ENCODE measurements at regions not wholly inside any gene's neighbourhood (a gene's known extent, or its start where the extent isn't known, plus 50 kb on each side); places are given as distances from the start of the nearest gene placed in this dataset.
"Not testable (repeated sequence)": the region's sequence is repeated elsewhere in the genome, so short reads cannot be mapped to it uniquely, and the experiment has no call there.

DNA sequence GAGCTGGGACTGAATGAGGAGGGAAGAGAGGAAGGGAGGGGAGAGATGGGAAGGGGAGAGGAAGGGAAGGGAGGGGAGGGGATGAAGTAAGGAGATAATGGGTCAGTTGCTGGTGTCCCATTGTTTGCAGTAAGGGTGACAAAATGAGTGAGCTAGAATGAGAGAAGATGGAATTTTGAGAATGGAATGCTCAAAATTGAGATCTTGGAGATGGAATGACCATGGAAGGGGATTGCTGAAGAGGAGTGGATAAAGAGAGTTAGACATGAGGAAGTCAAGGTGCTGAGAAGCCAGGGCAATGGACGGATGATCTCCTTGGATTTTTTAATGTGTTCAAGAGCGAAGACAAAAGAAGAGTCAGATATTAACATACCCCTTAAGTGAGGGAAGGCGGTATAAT is 80.5 kb upstream of the SSTR4 start:
- DNase-seq (ENCODE audit: low read depth) = no peak

DNA sequence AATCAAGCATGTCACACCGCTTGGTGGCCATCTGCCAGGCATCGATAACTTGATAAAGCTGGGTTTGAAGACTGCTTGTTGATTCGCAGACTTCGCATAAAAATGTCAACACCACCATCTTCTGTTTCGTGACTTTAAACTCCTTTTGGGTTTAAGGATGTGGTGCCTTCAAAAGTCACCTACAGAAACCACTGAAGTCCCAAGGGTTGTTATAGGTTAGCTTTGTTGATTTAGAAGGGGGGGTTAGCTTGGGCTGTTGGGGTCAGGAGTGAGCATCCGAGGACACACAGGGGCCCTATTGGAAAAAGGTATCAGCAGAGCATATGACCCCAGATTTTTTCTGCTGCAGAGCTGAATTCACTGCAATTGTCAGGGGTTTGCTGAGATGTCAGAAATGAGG is 76.7 kb upstream of the SSTR4 start:
- no peak for DNase-seq (ENCODE audit: low read depth)

DNA sequence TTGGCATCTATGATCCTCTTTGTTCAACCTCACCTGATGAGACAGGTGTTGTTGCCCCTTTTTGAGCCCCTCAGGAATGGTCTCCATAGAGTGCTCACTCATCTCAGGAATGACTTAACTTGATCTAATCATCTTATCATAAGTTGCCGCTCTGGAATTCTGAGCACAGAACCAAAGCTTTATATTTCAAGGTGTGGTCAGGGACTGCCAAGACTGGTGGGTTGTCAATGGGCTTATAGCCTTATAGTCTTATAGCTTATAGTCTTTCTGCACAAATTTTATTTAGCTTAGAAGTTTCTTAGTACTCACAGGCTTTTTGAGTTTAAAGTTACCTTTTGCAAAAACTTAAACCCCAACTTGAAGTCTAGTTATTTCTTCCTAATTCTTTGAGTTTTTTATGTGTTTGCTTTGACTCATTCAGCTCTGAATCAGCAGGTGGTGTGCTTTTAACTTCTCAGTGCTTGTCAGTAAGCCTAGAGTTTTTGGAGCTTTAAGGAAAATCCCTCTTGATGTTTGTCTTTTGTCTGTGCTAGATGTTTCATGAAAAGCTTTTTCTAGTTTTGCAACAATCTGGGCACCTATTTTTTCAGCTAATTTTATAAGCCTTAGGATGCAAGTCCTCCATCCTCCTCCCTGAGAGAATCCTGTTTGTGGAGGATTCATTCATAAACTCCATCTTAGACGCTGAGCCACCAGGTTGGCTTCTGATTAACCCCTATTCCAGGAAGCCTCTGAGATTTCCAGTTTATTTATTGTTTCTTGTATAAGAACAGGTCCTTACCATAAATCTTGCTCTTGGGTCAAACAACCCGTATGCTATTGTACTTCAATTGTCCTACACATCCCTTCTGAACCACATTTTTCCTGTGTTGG is 72.3 kb upstream of the SSTR4 start:
- no peak for DNase-seq (ENCODE audit: low read depth)

DNA sequence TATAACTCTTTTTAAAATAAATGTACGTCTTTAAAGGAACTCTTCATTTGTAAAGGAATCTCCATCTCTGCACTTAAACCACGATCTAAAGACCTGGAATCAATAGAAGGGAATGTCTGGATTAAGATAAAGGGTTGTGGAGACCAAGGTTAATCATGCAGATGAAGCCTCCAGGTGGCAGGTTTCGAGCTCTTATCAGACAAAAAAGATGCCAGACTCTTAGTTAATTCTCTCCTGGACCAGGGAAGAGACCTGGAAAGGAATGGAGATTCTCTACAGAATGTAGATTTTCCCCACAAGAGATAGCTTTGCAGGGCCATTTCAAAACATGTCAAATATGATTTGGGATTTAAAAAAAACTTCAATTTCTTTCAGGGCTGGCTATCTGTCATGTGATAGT is 71.5 kb upstream of the SSTR4 start:
- DNase-seq (ENCODE audit: low read depth) = no peak

DNA sequence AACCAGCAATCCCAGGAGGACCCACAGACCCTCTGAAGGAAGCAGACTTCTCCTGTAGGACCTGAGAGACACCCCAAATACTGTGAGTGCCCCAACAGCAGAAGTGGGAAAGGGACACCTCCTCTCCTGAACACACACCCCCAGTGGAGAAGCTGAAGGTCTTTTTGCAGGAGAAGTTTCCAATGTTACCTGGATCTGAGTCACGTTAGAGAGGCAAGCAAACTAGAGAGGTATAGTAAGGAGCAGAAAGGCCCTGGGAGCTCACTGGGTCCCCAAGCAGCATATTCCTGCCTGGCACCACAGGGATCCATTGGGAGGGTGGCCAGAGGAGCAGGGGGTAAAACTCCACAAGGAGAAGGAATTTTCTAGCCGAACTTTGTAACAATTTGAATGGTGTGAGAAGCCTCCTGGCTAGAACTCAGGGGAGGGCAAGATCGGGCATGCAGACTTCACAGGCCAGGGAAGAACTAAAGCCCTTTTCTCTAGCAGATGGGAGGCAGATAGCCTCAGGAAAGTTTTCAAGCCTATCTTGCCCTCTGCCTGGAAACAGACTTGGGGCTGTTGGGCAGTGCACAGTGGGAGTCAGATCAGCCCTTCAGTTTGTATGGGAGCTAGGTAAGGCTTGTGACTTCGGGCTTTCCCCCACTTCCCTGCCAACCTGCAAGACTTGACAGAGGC is 68.2 kb upstream of the SSTR4 start:
- no peak for DNase-seq (ENCODE audit: low read depth)

DNA sequence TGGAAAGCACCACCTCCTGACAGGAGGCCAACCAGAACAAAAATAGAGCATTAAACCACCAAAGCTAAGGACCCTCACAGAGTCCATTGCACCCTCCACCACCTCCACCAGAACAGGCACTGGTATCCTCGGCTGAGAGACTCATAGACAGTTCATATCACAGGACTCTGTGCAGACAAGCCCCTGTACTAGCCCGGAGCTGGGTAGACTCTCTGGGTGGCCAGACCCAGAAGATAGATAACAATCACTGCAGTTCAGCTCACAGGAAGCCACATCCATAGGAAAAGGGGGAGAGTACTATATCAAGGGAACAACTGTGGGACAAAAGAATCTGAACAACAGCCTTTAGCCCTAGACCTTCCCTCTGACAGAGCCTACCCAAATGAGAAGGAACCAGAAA is 67.4 kb upstream of the SSTR4 start:
- DNase-seq (ENCODE audit: low read depth) = not testable (repeated sequence)

DNA sequence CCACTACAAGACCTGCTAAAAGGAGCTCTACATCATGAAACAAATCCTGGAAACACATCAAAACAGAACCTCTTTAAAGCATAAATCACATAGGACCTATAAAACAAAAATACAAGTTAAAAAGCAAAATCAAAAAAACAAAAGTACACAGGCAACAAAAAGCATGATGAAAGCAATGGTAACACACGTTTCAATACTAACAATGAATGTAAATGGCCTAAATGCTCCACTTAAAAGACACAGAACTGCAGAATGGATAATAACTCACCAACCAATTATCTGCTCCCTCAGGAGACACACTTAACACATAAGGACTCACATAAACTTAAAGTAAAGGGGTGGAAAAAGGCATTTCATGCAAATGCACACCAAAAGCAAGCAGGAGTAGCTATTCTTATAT is 66.1 kb upstream of the SSTR4 start:
- not testable (repeated sequence) for DNase-seq (ENCODE audit: low read depth)

DNA sequence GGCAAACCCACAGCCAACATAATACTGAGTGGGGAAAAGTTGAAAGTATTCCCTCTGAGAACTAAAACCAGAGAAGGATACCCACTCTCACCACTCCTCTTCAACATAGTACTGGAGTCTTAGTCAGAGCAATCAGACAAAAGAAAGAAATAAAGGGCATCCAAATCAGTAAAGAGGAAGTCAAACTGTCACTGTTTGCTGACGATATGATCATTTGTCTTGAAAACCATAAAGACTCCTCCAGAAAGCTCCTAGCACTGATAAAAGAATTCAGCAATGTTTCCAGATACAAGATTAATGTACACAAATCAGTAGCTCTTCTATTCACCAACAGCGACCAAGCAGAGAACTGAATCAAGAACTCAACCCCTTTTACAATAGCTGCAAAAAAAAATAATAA is 64.0 kb upstream of the SSTR4 start:
- DNase-seq (ENCODE audit: low read depth) = not testable (repeated sequence)

DNA sequence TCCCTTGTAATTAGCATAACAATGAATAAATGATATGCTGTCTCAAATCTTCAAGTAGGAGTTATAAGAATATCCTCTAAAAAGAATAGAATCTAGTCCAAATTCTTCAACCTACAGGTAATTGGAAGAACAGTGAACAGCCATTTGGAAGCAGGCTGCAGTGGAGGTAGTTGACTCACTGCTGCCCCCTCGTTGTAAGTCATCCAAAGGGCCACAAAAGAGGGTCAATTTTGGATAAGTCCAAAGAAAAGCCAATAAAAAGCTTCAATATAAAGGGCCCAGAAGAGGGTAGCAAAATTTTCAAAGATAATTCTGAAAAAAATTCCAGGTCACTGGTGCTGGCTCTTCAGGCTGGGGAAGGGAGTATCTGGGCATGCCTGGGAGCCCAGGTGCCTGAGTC is 60.8 kb upstream of the SSTR4 start:
- DNase-seq (ENCODE audit: low read depth) = peak; percentile 20

DNA sequence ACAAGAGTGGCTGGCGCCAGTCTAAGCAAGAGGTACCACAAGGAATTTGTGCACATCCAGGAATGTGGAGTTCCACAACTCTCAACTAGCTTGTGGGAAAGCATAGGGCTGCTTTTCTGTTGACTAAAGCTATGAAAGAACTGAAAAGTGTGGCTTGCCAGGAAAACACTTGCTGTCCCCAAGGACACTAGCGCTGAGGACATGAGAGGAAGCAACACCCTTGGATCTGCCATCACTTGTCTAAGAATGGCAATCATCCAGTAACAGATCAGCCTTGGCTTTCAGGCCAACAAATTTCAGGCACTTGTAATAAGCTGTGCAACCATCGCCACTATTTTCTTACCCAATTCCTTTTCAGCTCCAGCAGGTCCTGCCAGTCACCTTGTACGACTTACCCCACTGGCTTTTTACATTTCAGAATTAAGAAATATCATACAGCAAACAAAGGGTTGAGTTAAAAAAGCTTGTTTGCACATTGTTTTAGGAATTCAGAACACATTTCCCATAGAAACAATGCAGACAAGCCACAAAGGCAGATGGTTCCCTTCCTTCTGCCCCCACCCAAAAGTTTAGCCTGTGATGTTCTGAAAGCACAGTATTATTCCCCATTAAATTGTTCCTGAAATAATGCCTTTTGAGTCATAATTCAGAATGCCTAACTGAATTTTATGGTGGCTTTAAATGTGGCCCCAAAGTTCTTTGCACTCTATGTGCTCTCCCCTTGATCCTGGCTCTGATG is 57.9 kb upstream of the SSTR4 start:
- no peak for DNase-seq (ENCODE audit: low read depth)

DNA sequence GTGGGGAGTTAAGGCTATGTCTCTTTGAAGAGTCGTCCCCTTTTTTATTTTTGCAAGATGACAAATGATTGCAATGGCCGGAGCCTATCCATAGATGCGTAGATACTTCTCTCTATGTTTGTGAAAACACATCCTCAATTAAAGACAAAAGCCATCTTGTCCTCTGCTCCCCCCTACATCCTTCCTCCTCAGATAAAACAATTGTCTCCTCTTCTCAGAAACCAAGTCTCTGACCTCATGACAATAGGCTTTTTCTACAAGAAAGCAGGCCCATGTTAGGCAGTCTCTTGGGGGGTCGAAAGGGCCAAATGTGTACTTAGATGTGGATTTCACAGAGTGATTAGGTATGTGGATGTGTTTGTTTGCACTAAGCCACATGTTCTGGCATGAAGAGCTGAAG is 51.1 kb upstream of the SSTR4 start:
- DNase-seq (ENCODE audit: low read depth) = no peak

DNA sequence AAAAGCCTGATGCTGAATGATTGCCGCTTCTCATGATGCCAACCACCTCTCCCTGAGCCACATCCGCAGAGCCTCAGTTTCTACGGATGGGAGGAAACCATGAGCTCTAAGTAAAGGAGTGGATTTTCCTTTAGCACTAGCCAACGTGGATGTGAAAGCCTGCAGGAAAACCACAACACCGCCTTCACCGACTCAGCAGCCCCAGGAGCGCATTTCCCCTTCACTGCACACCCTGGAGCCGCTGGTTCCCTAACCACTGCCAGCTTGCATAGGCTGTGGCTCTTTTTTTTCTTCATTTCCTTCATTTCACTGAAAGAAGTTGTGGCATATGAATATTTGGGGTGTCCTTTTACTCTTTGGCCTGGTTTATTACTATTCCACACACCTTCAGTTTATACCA is 50.5 kb upstream of the SSTR4 start:
- DNase-seq (ENCODE audit: low read depth) = no peak

DNA sequence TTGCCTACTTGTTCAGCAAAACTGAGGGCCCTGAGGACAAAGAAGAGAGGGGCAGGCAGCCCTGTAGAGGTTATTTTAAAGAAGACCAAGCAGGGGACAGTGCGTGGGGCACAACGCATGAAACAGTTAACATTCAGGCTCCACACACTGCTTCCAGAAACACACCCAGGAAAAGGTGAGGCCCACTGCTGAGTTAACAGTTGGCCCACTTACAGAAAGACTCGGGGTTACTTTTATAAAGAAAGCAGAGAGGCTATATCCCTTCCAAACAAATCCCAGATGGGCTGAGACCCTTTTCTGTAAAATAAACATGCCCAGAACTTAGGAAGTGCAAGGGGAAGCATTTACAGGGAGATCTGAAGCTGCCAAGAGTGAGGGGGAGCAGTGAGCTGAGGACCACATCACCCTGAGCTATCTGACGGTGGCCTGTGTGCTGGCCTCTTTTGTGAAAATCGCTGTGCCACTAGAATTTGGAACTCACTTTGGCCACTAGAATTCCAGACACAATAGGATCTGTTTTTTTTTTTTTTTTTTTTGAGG is 49.8 kb upstream of the SSTR4 start:
- DNase-seq (ENCODE audit: low read depth) = no peak

Measured in iris pigment epithelial cell (primary cell).